ENCODE measurements at regions not wholly inside any gene's neighbourhood (a gene's known extent, or its start where the extent isn't known, plus 50 kb on each side); places are given as distances from the start of the nearest gene placed in this dataset.
"Not testable (repeated sequence)": the region's sequence is repeated elsewhere in the genome, so short reads cannot be mapped to it uniquely, and the experiment has no call there.

DNA sequence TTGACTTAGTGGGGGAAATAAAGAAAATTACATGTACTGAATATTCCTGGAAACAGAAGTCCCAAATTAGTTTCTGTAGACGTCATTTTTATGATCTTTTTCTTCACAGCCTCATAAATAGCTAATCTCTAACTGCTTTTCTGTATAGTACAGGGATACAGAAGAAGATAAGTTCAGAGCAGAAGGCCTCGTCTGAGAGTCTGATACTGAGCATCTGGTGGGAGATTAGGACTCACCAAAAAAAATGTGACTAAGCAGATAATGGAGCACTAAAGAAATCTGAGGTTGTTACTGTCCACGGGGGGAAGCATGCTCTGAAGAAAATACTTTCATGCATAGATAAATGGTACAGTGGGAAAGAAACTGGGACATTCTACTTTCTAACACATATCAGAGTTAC, 115.3 kb upstream of the TRPC5 start:
- Mint-ChIP-seq H3K36me3 (ENCODE audit: low read depth, unreplicated experiment) (no peaks in the 10 kb centered on the region), H3K9me3 (ENCODE audit: unreplicated experiment) (no peaks in the 10 kb centered on the region), H3K4me1 (ENCODE audit: low read depth, unreplicated experiment) (no peaks in the 10 kb centered on the region), H3K4me3 (ENCODE audit: unreplicated experiment) (no peak overlapping the region), H3K27ac (ENCODE audit: unreplicated experiment) (no peak overlapping the region), H3K27me3 (ENCODE audit: low read depth, unreplicated experiment) (no peaks in the 10 kb centered on the region)
- TF ChIP-seq, protein P1, sequence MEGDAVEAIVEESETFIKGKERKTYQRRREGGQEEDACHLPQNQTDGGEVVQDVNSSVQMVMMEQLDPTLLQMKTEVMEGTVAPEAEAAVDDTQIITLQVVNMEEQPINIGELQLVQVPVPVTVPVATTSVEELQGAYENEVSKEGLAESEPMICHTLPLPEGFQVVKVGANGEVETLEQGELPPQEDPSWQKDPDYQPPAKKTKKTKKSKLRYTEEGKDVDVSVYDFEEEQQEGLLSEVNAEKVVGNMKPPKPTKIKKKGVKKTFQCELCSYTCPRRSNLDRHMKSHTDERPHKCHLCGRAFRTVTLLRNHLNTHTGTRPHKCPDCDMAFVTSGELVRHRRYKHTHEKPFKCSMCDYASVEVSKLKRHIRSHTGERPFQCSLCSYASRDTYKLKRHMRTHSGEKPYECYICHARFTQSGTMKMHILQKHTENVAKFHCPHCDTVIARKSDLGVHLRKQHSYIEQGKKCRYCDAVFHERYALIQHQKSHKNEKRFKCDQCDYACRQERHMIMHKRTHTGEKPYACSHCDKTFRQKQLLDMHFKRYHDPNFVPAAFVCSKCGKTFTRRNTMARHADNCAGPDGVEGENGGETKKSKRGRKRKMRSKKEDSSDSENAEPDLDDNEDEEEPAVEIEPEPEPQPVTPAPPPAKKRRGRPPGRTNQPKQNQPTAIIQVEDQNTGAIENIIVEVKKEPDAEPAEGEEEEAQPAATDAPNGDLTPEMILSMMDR (IDR thresholded peaks at IDR 0.05; ENCODE audit: insufficient read depth, low read depth, low read length), result no peak
- TF ChIP-seq EZH2 (IDR thresholded peaks at IDR 0.05; ENCODE audit: insufficient read depth, low read length), result no peak
- Histone ChIP-seq H3K9me3 (ENCODE audit: insufficient read depth, low read depth, low read length) (no peaks in the 10 kb centered on the region), H3K27me3 (ENCODE audit: insufficient read depth, low read length) (no peaks in the 10 kb centered on the region), H3K4me2 (ENCODE audit: low read length) (no peak overlapping the region), H3K27ac (ENCODE audit: low read depth, low read length) (no peak overlapping the region), H4K20me1 (ENCODE audit: insufficient read depth, low read length) (no peaks in the 10 kb centered on the region), H3K4me1 (ENCODE audit: insufficient read depth, low read length) (no peaks in the 10 kb centered on the region), H3K79me2 (ENCODE audit: insufficient read depth, low read length) (no peaks in the 10 kb centered on the region), H3K36me3 (ENCODE audit: insufficient read depth, low read length) (no peaks in the 10 kb centered on the region), H3K4me3 (ENCODE audit: insufficient read depth, low read depth, low read length) (no peak overlapping the region), H3K9ac (ENCODE audit: low read length) (no peak overlapping the region), H2AFZ (ENCODE audit: low read depth, low read length) (no peak overlapping the region)
- peak; percentile 58 for FAIRE-seq
- DNase-seq (ENCODE audit: low read depth), result no peak

DNA sequence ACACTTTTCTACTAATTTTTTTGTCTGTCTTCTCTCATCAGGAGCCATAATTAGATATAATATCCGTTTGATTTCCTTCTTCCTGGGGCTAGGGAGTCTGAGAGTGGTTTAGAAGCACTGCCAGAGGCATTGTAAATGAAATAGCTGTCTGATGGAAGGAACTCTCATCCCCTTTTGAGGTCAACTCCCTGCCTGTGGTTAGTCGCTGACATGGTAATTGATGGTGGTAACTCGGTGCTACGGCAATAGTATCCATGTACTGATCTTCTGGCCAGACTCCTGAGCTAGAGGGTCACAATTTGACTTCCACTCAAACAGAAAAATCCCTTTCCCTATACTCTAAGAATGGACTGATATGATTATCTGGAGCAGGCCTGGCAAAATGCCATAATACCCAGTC, 108.1 kb upstream of the TRPC5 start:
- Histone ChIP-seq H3K36me3 (ENCODE audit: insufficient read depth, low read length) (no peaks in the 10 kb centered on the region), H3K27ac (ENCODE audit: low read depth, low read length) (no peak overlapping the region), H2AFZ (ENCODE audit: low read depth, low read length) (no peak overlapping the region), H3K79me2 (ENCODE audit: insufficient read depth, low read length) (no peaks in the 10 kb centered on the region), H3K4me2 (ENCODE audit: low read length) (no peak overlapping the region), H3K4me3 (ENCODE audit: insufficient read depth, low read depth, low read length) (no peak overlapping the region), H3K27me3 (ENCODE audit: insufficient read depth, low read length) (no peaks in the 10 kb centered on the region), H3K9me3 (ENCODE audit: insufficient read depth, low read depth, low read length) (no peaks in the 10 kb centered on the region), H4K20me1 (ENCODE audit: insufficient read depth, low read length) (no peaks in the 10 kb centered on the region), H3K9ac (ENCODE audit: low read length) (no peak overlapping the region), H3K4me1 (ENCODE audit: insufficient read depth, low read length) (no peaks in the 10 kb centered on the region)
- Mint-ChIP-seq H3K4me3 (ENCODE audit: unreplicated experiment) (no peak overlapping the region), H3K4me1 (ENCODE audit: low read depth, unreplicated experiment) (no peaks in the 10 kb centered on the region), H3K27ac (ENCODE audit: unreplicated experiment) (no peak overlapping the region), H3K9me3 (ENCODE audit: unreplicated experiment) (no peaks in the 10 kb centered on the region), H3K36me3 (ENCODE audit: low read depth, unreplicated experiment) (no peaks in the 10 kb centered on the region), H3K27me3 (ENCODE audit: low read depth, unreplicated experiment) (no peaks in the 10 kb centered on the region)
- FAIRE-seq, result peak; percentile 66
- no peak for TF ChIP-seq EZH2 (IDR thresholded peaks at IDR 0.05; ENCODE audit: insufficient read depth, low read length)
- TF ChIP-seq, protein P1 (IDR thresholded peaks at IDR 0.05; ENCODE audit: insufficient read depth, low read depth, low read length), result no peak
- peak; percentile 60 for DNase-seq (ENCODE audit: low read depth)

DNA sequence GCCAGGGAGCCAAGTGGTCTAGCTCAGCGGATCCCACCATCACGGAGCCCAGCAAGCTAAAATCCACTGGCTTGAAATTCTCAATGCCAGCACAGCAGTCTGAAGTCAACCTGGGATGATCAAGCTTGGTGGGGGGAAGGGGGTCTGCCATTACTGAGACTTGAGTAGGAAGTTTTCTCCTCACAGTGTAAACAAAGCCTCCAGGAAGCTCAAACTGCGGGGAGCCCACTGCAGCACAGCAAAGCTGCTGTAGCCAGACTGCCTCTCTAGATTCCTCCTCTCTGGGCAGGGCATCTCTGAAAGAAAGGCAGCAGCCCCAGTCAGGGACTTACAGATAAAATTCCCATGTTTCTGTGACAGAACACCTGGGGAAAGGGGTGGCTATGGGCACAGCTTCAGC, 98.8 kb upstream of the TRPC5 start:
- not testable (repeated sequence) for H3K9ac ChIP-seq (ENCODE audit: low read length); H3K4me1 ChIP-seq (ENCODE audit: insufficient read depth, low read length); H3K27me3 ChIP-seq (ENCODE audit: insufficient read depth, low read length); H3K36me3 ChIP-seq (ENCODE audit: insufficient read depth, low read length); H3K79me2 ChIP-seq (ENCODE audit: insufficient read depth, low read length); H3K27ac Mint-ChIP-seq (ENCODE audit: unreplicated experiment); H2AFZ ChIP-seq (ENCODE audit: low read depth, low read length); H3K27me3 Mint-ChIP-seq (ENCODE audit: low read depth, unreplicated experiment); H3K4me3 Mint-ChIP-seq (ENCODE audit: unreplicated experiment); H4K20me1 ChIP-seq (ENCODE audit: insufficient read depth, low read length); H3K9me3 ChIP-seq (ENCODE audit: insufficient read depth, low read depth, low read length); H3K4me1 Mint-ChIP-seq (ENCODE audit: low read depth, unreplicated experiment); DNase-seq (ENCODE audit: low read depth); H3K36me3 Mint-ChIP-seq (ENCODE audit: low read depth, unreplicated experiment); H3K4me2 ChIP-seq (ENCODE audit: low read length); H3K27ac ChIP-seq (ENCODE audit: low read depth, low read length); H3K9me3 Mint-ChIP-seq (ENCODE audit: unreplicated experiment); H3K4me3 ChIP-seq (ENCODE audit: insufficient read depth, low read depth, low read length)
- FAIRE-seq, result peak; percentile 17

Measured in astrocyte (in vitro differentiated cells and primary cell).